ENCODE measurements at regions not wholly inside any gene's neighbourhood (a gene's known extent, or its start where the extent isn't known, plus 50 kb on each side); places are given as distances from the start of the nearest gene placed in this dataset.

DNA sequence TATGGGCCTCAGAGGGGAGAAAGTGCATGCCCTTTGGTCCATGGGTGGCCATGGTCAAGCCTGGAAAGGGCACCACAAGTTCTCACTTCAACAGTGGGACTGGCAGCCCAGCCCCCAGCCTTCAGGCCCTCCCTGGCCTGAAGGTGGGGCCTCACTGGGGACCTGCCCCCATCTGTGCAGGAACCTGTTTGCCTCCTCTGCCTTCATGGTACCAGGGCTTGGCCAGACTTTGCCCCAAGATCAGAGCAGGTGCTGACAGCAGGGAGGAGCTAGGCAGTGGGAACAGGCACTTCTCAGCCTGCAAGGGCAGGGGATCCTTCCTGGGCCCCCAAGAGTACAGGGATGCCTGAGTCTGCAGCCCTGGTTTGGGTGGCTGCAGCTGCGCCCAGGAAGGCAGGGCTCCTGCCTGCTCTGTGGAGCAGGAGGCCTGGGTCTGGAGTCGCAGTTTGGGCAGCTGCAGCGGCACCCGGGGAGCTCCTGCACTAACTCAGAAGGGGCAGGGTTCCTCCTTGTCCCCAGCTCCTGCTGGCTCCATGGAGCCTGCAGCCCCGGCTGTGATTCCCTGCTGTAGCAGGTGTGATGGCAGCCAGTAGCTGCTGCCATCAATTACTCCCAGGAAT, 460.1 kb upstream of the NCAM2 start:
- DNase-seq (ENCODE audit: low spot score), result no peak

DNA sequence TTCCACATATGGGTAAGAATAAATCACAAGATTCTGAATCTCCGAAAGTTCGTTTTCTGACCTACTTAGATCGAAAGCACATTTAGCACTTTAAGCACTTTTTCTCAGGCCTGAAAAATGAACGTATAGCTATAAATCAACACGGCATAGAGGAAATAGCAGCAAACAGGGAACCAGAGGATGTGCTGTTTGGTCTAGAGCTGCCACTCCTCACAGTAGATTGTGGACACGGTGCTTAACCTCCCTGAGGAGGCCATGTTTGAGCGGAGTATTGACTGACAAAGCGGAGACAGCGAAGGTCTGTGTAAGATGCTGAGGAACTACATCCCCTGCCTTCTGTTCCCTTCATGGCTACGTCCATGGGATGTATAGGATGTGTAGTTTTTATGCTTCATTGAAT, 452.8 kb upstream of the NCAM2 start:
- no peak for DNase-seq (ENCODE audit: low spot score)

DNA sequence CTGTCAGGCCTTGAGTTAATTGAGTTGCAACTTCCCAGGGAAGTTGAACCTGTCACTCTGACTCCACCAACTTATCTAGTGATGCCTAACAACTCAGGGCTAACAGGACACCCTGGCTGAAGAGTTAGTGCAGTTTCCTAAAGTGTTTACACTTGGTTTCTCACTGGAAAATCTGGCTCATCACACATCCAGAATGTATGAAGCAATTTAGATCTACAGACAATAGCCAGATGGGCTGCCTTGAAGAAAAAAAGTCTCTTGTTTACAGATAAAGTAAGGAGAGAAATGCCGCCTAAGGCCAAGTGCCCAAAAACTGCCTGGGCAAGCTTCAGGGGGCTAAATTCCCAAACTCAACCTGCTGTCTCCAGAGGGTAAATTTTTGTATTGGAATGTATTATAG, 446.3 kb upstream of the NCAM2 start:
- DNase-seq (ENCODE audit: low spot score), result no peak

DNA sequence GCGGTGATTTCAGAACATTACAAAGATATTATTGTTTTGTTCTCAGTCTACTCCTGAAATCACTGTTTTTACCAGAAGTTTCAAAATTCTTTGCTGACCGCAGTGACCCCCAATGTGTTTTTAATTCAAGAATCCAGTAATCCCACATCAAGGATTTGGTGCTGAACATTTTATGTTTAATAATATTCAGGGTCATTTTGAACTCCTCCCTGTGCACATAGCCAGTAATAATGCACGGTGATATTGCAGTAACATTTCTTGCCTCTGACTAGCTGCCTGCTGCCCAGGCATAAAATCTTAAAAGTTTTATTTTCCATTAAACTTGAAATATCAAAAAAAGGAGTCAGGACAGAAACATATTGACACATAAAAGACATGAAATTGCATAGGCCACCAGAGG, 443.4 kb upstream of the NCAM2 start:
- no peak for DNase-seq (ENCODE audit: low spot score)

DNA sequence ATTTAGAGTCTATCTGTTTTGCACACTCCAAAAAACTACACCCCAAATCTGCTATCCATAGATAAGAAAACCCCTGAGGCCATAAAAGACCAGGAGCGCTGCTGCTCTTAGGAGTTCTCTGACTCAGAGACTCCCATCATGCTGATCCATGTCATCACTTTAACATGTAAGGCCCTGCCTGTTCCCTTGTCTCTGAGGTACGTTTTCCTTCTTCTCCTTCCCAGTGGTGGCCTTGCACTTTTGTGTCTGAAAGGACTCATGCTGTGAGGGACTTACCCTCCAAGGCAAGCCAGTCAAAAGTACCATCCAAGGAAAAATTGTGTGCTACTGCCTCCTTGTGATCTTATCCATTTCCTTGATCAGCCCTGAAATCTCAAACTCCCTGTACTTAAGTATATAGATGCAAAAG, 427.4 kb upstream of the NCAM2 start:
- peak; percentile 51 for DNase-seq (ENCODE audit: low spot score)

DNA sequence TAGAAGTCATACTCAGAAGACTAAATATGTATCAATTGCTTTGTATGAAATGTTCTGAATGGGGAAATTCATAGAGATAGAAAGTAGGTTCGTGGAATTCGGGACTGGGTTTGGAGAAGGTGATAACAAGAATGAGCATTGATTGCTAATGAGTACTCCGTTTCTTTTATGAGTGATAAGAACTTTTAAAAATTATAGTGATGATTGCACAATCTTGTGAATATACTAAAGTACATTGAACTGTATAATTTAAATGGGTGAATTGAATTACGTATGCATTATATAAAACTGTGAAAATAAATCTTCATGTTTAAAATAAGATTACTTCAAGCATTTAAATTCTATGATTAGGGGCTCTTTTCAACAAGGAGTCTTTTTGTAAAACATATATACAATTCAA, 425.6 kb upstream of the NCAM2 start:
- DNase-seq (ENCODE audit: low spot score), result no peak

DNA sequence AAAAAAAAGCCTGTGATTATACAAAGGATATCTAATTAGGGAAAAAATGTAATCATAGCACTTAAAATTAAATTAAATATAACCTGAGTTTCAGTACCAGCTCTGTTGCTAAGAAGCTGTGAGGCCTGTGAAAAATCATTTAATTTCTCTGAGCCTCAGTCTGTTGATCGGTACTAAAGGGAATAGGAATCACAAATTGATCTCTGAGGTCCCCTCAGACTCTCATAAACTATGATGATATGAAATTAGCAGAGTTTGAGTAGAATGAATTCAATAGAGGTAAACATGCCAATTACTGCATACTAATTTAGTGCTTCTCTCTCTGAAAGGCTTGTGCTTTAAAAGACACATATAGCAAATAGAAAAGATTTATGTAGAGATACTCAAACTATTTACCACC, 416.8 kb upstream of the NCAM2 start:
- no peak for DNase-seq (ENCODE audit: low spot score)

DNA sequence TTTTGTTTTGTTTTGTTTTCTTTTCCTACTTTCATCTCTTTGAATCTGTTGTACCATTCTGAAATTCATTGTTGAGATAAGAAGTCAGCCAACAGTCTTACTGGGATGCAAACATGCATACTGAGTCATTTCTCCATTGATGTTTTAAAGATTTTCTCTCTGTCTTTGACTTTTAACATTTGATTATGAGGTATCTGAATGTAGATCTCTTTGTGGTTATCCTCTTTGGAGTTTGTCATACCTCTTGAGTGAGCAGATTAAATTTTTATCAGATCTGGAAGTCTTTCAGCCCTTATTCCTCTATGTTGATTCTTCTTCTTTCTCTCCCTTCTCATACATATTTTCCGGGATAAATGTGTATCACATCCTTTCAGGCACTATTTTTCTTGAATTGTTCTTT, 406.9 kb upstream of the NCAM2 start:
- no peak for DNase-seq (ENCODE audit: low spot score)

DNA sequence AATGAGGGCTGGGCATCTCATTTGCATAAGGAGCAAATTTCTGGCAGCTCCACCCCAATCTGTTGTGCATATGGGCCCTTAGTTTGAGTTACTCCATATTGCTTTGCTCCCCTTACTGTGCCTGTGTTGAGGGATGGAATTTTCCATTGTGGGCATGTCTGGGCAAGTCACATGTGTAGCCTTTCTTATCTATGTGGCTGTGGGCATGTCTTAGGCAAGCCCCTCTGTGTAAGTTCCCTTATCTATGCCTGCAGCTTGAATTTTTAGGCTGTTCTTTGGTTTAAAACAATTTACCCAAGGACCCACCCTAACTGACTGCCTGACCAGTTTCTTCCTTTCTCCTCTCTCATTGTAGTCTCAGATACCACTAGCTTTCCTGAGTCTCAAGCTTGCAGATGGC, 405.7 kb upstream of the NCAM2 start:
- no peak for DNase-seq (ENCODE audit: low spot score)

DNA sequence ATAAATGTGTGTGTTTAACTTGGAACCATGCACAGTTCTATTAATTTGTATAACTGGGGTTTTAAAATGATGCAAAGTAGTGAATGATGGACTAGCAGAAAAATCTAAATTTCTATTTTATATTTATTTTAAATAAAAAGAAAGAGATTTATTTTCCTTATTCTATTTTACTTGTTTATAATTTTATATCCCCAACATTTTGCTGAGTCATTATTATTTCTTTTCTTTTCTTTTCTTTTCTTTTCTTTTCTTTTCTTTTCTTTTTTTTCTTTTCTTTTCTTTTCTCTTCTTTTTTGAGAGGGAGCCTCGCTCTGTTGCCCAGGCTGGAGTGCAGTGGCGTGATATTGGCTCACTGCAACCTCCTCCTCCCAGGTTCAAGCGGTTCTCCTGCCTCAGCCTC, 395.0 kb upstream of the NCAM2 start:
- DNase-seq (ENCODE audit: low spot score), result no peak

DNA sequence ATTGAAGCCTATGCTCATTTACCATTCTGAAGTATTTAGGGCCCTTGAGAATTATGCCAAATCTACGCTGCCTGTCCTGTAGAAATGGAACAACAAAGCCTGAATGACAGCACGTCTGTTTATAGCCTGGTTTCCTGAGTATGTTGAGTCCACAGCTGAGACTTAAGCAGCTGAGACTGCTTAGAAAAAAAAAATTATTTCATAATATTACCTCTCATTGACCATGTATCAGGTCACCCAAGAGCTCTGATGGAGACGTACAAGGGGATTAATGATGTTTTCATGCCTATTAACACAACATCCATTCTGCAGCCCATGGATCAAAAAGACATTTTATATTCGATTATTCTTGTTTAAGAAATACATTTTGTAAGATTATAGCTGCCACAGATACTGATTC, 387.2 kb upstream of the NCAM2 start:
- DNase-seq (ENCODE audit: low spot score), result no peak

DNA sequence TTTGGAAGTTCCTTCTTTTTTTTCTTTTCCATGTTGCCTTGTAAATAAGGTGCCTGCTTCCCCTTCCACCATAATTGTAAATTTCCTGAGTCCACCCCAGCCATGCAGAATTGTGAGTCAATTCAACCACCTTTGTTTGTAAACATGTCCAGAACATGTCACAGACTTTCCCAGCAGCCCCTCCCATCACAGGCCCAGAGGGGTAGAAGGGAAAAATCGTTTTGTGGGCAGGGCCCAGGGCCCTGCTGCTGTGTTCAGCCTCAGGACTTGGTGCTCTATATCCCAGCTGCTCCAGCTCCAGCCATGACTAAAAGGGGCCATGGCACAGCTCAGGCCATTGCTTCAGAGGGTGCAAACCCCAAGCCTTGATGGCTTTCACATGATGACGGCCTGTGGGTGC, 384.6 kb upstream of the NCAM2 start:
- DNase-seq (ENCODE audit: low spot score), result no peak

DNA sequence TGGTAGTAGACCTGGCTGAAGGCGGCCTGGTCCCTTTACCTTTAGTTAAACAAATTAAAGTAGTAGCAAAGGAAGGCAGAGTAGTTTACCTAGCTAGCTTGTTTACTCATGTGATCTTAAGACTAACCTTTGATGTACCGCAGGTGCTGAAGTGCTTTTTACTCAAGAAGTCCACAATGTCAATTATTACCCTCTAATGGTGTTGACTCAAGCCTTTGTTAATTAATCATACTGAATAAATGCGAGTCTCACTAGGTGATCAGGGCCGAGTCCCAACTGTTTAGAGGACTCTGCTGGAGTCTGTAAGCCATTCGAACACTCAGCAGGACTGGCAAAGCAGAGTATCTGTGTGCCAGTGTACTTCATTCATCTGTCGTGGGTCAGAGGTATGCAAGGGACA, 381.1 kb upstream of the NCAM2 start:
- DNase-seq (ENCODE audit: low spot score), result no peak

DNA sequence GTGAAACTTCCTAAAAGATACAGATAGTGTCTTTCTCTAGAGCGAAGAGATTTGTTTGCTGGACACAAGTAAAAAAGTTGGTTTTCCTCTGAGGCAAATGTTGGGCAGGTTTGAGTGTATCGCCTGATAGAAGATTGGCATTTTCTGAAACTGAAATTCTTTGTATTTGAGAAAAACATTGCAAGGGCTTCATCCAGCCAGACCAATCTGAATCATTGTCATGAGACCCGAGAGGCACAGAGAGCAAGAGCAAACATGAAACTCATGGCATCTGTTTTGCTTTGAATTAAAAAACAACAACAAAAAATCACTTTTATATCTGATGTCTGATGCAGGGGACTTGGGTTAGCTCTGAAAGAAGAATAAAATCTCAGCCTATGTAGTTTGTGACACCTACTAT, 379.3 kb upstream of the NCAM2 start:
- DNase-seq (ENCODE audit: low spot score), result no peak

DNA sequence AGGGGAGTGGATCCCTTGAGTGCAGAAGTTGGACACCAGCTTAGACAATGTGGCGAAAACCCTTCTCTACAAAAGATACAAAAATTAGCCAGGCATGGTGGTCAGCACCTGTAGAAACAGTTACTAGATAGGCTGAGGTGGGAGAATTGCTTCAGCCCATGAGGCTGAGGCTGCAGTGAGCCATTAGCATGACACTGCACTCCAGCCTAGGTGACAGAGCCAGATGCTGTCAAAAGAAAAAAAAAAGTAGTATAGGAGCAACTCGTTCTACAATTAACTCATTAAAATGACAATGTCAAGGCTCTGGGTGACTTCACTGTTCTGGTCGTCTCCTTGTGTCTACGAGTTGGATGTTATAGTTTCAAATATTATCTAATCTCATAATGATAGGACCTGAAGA, 370.6 kb upstream of the NCAM2 start:
- DNase-seq (ENCODE audit: low spot score), result no peak

DNA sequence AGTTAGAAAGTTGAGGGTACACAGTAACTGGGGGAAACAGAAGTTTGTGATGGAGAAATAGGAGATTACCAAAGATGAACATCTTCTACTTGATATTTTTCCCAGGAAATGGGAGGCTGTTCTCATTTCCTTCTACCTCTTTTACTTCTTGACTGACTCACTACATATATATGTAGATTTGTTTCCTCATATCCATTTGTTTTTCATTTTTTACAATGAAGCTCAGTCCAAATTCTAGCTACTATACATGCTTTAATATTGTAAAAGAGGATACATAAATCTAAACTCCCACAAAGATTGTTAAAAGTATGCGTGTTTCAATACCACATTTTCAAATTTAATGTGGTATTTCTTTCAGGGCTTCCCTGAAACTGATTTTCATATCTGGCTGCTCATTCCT, 366.6 kb upstream of the NCAM2 start:
- DNase-seq (ENCODE audit: low spot score), result no peak

DNA sequence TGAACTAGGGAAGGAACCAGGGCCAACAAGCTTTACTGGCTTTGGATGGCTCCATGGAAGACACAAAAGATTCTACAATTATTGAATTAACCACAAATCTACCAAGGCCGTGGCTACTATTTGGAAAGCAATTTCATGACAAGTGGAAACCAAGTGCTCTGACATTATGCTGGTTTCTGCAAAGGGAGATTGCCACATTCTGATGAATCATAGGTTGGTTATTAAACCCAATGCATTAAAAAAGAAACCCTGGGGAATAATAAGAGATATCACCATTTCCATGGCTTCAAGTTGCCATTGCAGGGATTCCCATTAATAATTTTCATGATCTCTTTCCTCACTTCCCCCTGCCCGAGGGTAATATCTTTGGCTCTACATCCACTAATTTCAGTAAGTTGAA, 359.2 kb upstream of the NCAM2 start:
- no peak for DNase-seq (ENCODE audit: low spot score)

DNA sequence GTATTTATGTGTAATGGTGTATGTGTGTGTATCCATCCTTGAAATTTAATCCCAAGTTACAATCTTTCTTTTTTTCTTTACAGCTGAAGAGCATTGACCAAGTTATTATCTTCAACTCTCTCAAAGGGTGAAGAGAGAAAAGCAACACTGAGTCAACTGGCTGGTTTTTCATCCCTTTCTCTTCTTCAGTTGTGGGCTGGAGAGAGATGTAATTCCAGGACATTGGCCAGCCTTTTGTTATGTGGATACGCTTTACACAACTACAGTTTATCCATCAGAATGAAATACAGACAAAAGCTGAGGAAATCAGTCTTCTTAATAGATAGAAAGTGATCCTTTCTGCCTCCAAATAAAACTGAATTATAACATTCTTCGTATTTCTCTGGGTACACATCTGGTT, 357.0 kb upstream of the NCAM2 start:
- DNase-seq (ENCODE audit: low spot score), result no peak

DNA sequence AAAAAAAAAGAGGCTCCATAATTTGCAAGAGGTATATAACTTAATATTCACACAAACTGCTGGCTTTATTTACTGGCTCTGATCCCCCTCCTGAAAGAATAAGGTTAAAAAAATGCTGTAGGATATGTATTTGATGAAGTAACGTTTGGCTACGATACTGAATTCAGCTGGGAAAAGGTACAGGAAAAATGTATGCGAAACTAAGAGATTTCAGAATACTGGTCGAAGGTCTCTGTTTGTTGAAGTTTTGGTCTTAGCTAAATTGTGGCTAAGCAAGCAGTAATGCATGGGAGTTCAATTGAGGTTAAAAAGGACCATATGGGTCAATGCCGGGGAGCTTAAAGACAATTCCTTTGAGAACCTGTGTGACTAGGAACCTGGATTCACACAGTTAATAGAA, 355.5 kb upstream of the NCAM2 start:
- DNase-seq (ENCODE audit: low spot score), result no peak

DNA sequence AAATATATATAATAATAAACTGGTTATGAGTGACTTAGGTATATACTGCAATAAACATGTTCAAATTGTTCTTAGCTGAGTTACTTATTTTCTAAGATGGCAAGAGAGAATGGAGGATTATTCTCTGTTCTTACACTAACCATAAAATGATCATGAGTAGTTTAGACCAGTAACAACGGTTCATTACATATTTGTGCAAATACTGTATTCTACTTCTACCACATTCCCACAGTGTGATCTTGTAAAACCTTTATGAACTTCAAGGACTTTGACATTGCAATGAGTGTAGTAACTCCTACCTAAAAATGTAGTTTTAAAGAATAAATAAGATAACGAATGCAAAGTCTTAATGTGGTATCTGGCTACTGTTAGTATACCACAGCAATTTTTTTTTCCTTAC, 353.7 kb upstream of the NCAM2 start:
- DNase-seq (ENCODE audit: low spot score), result no peak

DNA sequence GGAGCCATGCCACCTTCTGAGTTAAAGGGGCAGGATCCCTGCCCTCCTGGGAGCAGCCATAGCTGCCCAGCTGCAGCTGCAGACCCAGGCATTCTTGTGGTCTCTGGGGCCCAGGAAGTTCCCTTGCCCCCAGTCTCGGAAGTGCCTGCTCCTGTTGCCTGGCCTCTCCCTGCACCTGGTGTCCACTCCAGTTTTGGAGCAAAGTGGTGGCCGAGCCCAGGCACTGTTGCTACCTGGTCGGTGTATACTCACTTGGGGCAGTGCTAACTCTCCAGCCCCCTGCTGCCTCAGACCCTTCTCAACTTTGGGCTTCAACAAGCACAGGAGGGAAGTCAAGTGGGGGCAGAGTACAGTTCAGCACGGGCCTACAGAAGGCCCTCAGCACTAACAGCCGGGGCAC, 352.9 kb upstream of the NCAM2 start:
- DNase-seq (ENCODE audit: low spot score), result no peak

DNA sequence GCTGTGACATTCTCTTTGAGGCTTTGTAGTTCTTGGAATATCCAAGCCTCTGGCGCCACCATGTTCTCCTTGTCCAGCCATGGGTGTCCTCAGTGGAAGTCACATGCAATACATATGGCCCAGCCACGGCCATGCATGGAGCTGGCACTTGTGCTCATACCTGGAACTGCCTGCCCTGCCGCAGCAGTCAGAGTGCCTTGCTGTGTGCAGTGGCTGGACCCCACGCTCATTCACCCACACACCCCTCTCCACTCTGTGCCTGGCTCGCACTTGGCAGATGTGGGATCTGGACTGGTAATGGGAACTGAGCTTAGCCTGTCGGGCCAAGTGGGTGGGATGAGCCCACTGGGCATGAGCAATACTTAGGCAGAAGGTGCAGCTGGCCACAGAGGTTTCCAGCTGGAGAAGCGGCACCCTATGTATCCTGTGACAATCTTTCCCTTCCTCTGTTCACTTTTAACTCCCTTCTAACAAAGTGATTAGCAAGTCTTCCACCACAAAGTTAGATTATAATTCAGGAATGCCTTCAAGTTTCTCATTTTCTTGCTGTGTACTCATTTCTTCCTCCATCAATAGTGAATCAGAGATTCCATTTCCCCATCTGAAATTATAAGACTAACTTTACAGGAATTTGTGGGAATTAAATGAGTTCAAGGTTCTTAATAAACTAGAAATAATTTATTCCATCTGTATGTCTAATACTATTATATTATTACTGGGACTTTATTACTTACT, 351.6 kb upstream of the NCAM2 start:
- no peak for DNase-seq (ENCODE audit: low spot score)

DNA sequence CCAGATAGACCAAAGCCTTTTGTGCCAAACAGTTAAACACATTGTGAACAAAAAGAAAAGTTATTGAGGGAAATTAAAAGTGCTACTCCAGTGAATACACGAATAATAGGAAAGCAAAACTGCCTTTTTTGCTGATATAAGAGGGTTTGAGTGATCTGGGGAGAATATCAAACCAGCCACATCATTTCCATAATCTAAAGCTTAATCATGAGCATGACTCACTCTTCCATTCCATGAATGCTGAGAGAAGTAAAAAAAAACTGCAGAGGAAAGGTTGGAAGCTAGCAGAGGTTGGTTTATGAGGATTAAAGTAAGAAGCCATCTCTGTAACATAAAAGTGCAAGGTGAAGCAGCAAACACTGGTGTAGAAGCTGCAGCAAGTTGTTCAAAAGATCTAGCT, 350.6 kb upstream of the NCAM2 start:
- no peak for DNase-seq (ENCODE audit: low spot score)

DNA sequence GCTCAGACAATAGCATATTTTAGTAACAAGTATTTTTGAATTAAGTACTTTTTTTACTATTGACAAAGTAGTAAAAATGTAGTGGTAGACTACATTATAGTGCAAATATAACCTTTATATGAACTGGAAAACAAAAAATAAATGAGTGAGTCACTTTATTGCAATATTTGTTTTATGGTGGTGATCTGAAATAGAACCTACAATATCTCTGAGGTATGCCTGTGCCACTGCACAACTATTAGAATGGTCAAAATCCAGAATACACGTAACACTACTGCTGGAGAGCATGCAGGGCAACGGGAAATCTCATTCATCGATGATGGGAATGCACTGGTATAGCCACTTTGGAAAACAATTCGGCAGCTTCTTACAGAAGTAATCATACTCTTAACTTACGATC, 349.0 kb upstream of the NCAM2 start:
- no peak for DNase-seq (ENCODE audit: low spot score)
